ENCODE measurements at regions not wholly inside any gene's neighbourhood (a gene's known extent, or its start where the extent isn't known, plus 50 kb on each side); places are given as distances from the start of the nearest gene placed in this dataset.
A peak's percentile ranks its signal among the peaks of the same experiment; 100 is the strongest.

DNA sequence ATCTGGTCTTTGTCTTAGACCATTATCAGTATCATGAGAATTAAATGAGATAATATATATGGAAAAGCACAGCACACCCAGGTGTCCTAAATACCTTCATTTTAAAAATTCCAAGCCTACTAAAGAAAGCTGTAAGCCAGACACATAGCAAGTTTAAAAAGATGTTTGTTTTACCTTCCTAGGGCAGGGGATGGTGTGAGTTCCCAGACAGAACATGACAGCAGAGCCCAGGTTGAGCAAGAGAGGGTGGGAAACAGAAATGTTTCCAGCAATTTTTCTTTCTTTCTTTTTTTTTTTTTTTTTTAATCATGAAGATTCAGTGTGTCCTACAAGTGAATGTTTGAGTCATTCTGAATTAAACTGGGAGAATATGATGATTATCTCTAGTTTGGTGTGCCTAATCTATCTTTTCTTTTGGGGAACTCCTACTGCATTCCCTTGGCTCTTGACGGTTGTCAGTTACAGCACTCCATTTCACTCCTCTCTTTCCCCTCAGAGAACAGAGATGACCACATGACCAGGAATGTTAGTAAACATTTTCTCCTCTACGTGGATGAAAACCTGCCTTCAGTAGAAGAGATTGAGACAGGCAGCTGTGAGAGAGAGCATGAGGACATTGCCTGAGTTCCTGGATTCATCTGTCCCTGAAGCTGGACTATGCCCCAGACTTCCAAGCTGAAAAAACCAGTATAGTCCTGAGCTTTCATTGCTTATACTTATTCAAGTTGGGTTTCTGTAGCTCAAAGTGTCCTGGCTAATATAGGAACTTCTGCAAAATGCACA is 54.5 kb upstream of the ARL14 start:
- H3K9me3 ChIP-seq: no peaks in the 10 kb centered on the region
- WGBS, 2 donors: 62 to 77% methylated on average over 2 of the region's 2 CpGs

DNA sequence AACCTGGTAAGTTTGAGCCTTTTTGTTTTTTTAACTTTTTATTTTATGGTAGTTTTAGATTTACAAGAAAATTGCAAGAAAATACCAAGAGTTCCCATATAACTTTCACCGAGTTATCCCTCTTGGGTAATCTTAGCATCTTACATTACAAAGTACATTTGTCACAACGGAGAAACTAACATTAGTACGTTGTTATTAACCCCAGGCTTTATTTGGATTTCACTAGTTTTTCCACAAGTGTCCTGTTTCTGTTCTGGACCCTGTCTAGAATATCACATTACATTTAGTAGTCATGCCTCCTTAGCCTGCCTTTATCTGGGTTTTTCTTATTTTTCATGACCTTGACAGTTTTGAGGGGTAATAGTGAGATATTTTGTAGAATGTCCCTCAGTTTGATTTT is 53.5 kb upstream of the KPNA4 start:
- H3K36me3 ChIP-seq: no peaks in the 10 kb centered on the region
- peak overlapping the region; percentile 14 to 80 (median 66) for H3K27ac ChIP-seq
- intact Hi-C loops (cut with DNase I): no loop called here
- peaks cover 19 to 36% of the 10 kb centered on the region in 2 donors for H3K4me1 ChIP-seq
- H3K9me3 ChIP-seq: no peaks in the 10 kb centered on the region
- 39 to 40% methylated on average over 3 of the region's 3 CpGs for WGBS, 2 donors
- TF ChIP-seq POLR2A (IDR thresholded peaks at IDR 0.05): no peak
- TF ChIP-seq, protein P1, sequence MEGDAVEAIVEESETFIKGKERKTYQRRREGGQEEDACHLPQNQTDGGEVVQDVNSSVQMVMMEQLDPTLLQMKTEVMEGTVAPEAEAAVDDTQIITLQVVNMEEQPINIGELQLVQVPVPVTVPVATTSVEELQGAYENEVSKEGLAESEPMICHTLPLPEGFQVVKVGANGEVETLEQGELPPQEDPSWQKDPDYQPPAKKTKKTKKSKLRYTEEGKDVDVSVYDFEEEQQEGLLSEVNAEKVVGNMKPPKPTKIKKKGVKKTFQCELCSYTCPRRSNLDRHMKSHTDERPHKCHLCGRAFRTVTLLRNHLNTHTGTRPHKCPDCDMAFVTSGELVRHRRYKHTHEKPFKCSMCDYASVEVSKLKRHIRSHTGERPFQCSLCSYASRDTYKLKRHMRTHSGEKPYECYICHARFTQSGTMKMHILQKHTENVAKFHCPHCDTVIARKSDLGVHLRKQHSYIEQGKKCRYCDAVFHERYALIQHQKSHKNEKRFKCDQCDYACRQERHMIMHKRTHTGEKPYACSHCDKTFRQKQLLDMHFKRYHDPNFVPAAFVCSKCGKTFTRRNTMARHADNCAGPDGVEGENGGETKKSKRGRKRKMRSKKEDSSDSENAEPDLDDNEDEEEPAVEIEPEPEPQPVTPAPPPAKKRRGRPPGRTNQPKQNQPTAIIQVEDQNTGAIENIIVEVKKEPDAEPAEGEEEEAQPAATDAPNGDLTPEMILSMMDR (IDR thresholded peaks at IDR 0.05): no peak
- DNase-seq: no peak
- no peak overlapping the region for H3K4me3 ChIP-seq (replicated peaks in 1 of 3)
- H3K27me3 ChIP-seq: no peaks in the 10 kb centered on the region

More for the DNA sequence above, 54.5 kb upstream of the ARL14 start:
- intact Hi-C loops (cut with DNase I): no loop called here
- Histone ChIP-seq H3K27ac (no peak overlapping the region), H3K27me3 (no peaks in the 10 kb centered on the region), H3K4me3 (replicated peaks in 1 of 3) (no peak overlapping the region), H3K4me1 (peaks cover 8 to 22% of the 10 kb centered on the region in 2 donors), H3K36me3 (no peaks in the 10 kb centered on the region)
- no peak for TF ChIP-seq POLR2A (IDR thresholded peaks at IDR 0.05)
- TF ChIP-seq, protein P1 (IDR thresholded peaks at IDR 0.05): no peak
- no peak for DNase-seq

DNA sequence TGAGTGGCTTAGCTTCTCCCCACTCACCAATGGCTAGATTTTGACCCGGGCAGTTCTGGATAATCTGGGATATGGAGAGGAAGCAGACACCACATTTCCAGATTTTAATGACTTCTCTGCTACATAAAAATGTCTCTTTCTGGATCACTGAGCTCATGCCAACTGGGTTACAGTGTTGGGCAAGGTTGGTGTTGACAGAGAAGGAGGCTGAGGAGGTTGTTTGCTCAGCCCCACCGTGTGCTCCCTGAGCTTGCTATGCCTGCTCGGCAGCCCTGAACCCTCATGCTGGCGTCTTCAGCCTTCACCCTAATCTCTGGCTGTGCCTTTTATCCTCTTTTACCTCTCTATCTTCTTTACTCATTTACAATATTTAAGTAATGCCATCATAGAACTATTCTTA is 53.0 kb upstream of the KPNA4 start:
- DNase-seq: peak; percentile 61 to 78
- 20 to 21% methylated on average over 4 of the region's 4 CpGs for WGBS, 2 donors
- H3K27ac ChIP-seq: peak overlapping the region; percentile 14 to 80 (median 66)
- TF ChIP-seq POLR2A (IDR thresholded peaks at IDR 0.05): peak in 1 of 2 donors; percentile 26
- TF ChIP-seq, protein P1 (IDR thresholded peaks at IDR 0.05): no peak
- H3K4me3 ChIP-seq (replicated peaks in 1 of 3): no peak overlapping the region
- no peaks in the 10 kb centered on the region for H3K27me3 ChIP-seq
- H3K9me3 ChIP-seq: no peaks in the 10 kb centered on the region
- intact Hi-C loops (cut with DNase I): no loop called here
- no peaks in the 10 kb centered on the region for H3K36me3 ChIP-seq
- H3K4me1 ChIP-seq: peaks cover 19 to 36% of the 10 kb centered on the region in 2 donors

DNA sequence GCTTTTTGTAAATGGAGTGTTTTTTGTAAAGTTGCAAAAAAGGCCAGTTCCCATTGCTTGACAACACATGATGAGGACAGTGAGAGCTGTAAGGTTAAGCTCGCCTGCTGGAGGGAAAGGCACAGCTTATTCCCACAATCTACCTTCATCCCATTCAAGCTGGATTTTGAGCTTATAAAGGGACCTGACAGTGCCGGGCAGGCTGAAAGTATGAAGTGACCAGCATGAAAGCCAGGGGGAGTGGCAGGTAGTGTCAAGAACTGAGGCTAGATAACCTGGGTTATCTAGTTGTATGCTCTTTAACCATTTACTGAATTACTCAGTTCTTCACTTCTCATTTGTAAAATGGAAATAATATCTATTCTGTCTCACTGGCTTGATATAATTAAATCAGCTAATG is 52.3 kb upstream of the KPNA4 start:
- H3K4me1 ChIP-seq: peaks cover 19 to 36% of the 10 kb centered on the region in 2 donors
- H3K9me3 ChIP-seq: no peaks in the 10 kb centered on the region
- WGBS, 2 donors: 80 to 84% methylated on average over 2 of the region's 2 CpGs
- H3K4me3 ChIP-seq (replicated peaks in 1 of 3): no peak overlapping the region
- intact Hi-C loops (cut with DNase I): no loop called here
- no peak for TF ChIP-seq POLR2A (IDR thresholded peaks at IDR 0.05)
- TF ChIP-seq, protein P1 (IDR thresholded peaks at IDR 0.05): no peak
- peak overlapping the region; percentile 14 to 80 (median 66) for H3K27ac ChIP-seq
- no peaks in the 10 kb centered on the region for H3K27me3 ChIP-seq
- no peak for DNase-seq
- H3K36me3 ChIP-seq: no peaks in the 10 kb centered on the region

DNA sequence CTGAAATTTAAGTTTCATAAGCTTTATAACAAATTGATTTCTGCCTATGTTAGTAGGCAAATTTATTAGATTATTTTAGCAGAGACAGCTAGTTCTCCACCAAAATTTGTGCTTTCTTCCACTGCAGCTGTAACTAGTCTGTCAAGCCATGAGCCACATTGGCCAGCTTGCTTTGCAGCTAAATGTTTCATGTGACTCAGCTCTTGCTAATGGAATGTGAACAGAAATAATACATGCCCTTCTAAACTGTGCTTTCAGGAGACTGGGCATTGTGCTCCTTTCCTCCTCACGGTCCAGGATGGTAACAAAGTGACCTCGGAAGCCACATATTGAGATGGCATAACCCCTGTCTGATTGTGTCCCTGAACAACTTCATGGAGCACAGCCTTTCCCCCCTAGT is 51.3 kb upstream of the KPNA4 start:
- 31 to 43% methylated on average over 2 of the region's 2 CpGs for WGBS, 2 donors

More for the DNA sequence above, 51.3 kb upstream of the KPNA4 start:
- Histone ChIP-seq H3K36me3 (no peaks in the 10 kb centered on the region), H3K4me1 (peaks cover 19 to 36% of the 10 kb centered on the region in 2 donors), H3K9me3 (no peaks in the 10 kb centered on the region), H3K27me3 (no peaks in the 10 kb centered on the region), H3K27ac (peak overlapping the region; percentile 14 to 80 (median 66)), H3K4me3 (replicated peaks in 1 of 3) (no peak overlapping the region)
- intact Hi-C loops (cut with DNase I): no loop called here
- peak in 1 of 2 donors; percentile 48 for TF ChIP-seq POLR2A (IDR thresholded peaks at IDR 0.05)
- TF ChIP-seq, protein P1 (IDR thresholded peaks at IDR 0.05): no peak
- DNase-seq: peak; percentile 59 to 68
